H1 (cell line): ENCODE measurements at regions not wholly inside any gene's neighbourhood (a gene's known extent, or its start where the extent isn't known, plus 50 kb on each side); places are given as distances from the start of the nearest gene placed in this dataset.

Experiments
- CTCF ChIA-PET: fragments of 300-600 bp; sonication (Branson Sonifier 250); formaldehyde crosslinking; loops from one replicate; lab custom pipeline; 2021; ENCODE audit not compliant: partially characterized antibody; lab: Charles Lee
- POLR2A ChIA-PET: fragments of 300-600 bp; sonication (Branson Sonifier 250); formaldehyde crosslinking; loops from one replicate; lab custom pipeline; 2021; ENCODE audit warnings: inconsistent platforms; ENCODE audit not compliant: partially characterized antibody; lab: Charles Lee
- DNase-seq, 2 experiments: peaks; one replicate each; pipeline versions ENCODE4 v3.0.0 to v3.0.0-alpha.2; 2010 to 2022; ENCODE audit warnings: low spot score in 2 of 2, low read depth in 1 of 2, mixed read lengths in 1 of 2
- FAIRE-seq: peaks from 2 replicates; lab custom pipeline; 2011; peaks lifted over from hg19 to GRCh38; lab: Jason Lieb, UNC
- H2AFZ ChIP-seq: 2 replicates; pipeline ENCODE4 v1.8.1; 2012; ENCODE audit warnings: low read length, inconsistent platforms
- H2AK5ac ChIP-seq: 2 replicates; pipeline ENCODE4 v1.6.1; 2013; ENCODE audit warnings: low read depth, low read length
- H2BK120ac ChIP-seq: replicated peaks from 2 replicates; pipeline ENCODE3; 2013; ENCODE audit warnings: low read depth, low read length, inconsistent platforms
- H2BK12ac ChIP-seq: 2 replicates; pipeline ENCODE4 v1.6.1; 2013; ENCODE audit warnings: low read depth, low read length
- H2BK15ac ChIP-seq: 2 replicates; pipeline ENCODE4 v1.6.1; 2013; ENCODE audit warnings: low read length
- H2BK20ac ChIP-seq: 2 replicates; pipeline ENCODE4 v1.6.1; 2013; ENCODE audit warnings: low read length
- H2BK5ac ChIP-seq: 2 replicates; pipeline ENCODE4 v1.6.1; 2013; ENCODE audit warnings: low read depth, low read length
- H3K14ac ChIP-seq: 2 replicates; pipeline ENCODE4 v1.6.1; 2013; ENCODE audit warnings: inconsistent platforms; ENCODE audit not compliant: insufficient read length
- H3K18ac ChIP-seq: 2 replicates; pipeline ENCODE4 v1.6.1; 2013; ENCODE audit warnings: low read length; ENCODE audit errors: extremely low read depth
- H3K23ac ChIP-seq: 2 replicates; pipeline ENCODE4 v1.6.1; 2013; ENCODE audit warnings: inconsistent platforms; ENCODE audit not compliant: insufficient read length
- H3K23me2 ChIP-seq: 2 replicates; pipeline ENCODE4 v1.6.1; 2013; ENCODE audit warnings: low read depth, low read length
- H3K27ac ChIP-seq: 2 replicates; pipeline ENCODE4 v1.6.1; 2011; ENCODE audit warnings: low read depth, low read length, inconsistent platforms
- H3K27me3 ChIP-seq, 4 experiments: replicated peaks in 1 of 4; 1 replicate in 1 of 4; 2 replicates in 3 of 4; pipeline versions ENCODE4 v1.6.1 to v1.8.1; 2011 to 2013; ENCODE audit warnings: low read length in 3 of 4, mild to moderate bottlenecking in 3 of 4, inconsistent platforms in 2 of 4, mixed read lengths in 2 of 4, moderate library complexity in 1 of 4; ENCODE audit not compliant: control insufficient read depth in 3 of 4, insufficient read depth in 3 of 4; ENCODE audit errors: extremely low read depth in 1 of 4
- H3K36me3 ChIP-seq, 4 experiments: 2 replicates each; pipeline versions ENCODE4 v1.6.1 to v1.8.1; 2011 to 2013; ENCODE audit warnings: mild to moderate bottlenecking in 4 of 4, low read length in 3 of 4, moderate library complexity in 2 of 4, control low read depth in 1 of 4, inconsistent platforms in 1 of 4; ENCODE audit not compliant: insufficient read depth in 4 of 4, control insufficient read depth in 2 of 4
- H3K4ac ChIP-seq: replicated peaks from 2 replicates; pipeline ENCODE3; 2013; ENCODE audit warnings: low read length, low read depth, mixed read lengths, inconsistent platforms; ENCODE audit not compliant: insufficient read length
- H3K4me1 ChIP-seq, 4 experiments: replicated peaks in 1 of 4; 1 replicate in 1 of 4; 2 replicates in 3 of 4; pipeline versions ENCODE4 v1.6.1 to v1.8.1; 2011 to 2013; ENCODE audit warnings: low read length in 3 of 4, inconsistent platforms in 2 of 4, mixed read lengths in 1 of 4; ENCODE audit not compliant: insufficient read depth in 4 of 4, control insufficient read depth in 3 of 4
- H3K4me2 ChIP-seq, 2 experiments: 2 replicates each; pipeline versions ENCODE4 v1.6.1 to v1.8.1; 2011 to 2013; ENCODE audit warnings: low read depth in 2 of 2, low read length in 2 of 2, control low read depth in 1 of 2, inconsistent platforms in 1 of 2, mild to moderate bottlenecking in 1 of 2; ENCODE audit not compliant: insufficient read depth in 1 of 2
- H3K4me3 ChIP-seq, 4 experiments: fragments of 200-600, 300-600 bp in 1 of 4; sonication (generic), shearing (Covaris generic), sonication (Bioruptor Twin) in 1 of 4; 2 replicates each; pipeline versions ENCODE4 v1.5.1 to v1.8.1; 2011 to 2016; ENCODE audit warnings: low read length in 4 of 4, low read depth in 3 of 4, control low read depth in 2 of 4, inconsistent platforms in 2 of 4, mild to moderate bottlenecking in 2 of 4, mixed read lengths in 1 of 4, moderate library complexity in 1 of 4; ENCODE audit not compliant: insufficient read depth in 2 of 4; ENCODE audit errors: extremely low read depth in 1 of 4
- H3K56ac ChIP-seq: replicated peaks from 2 replicates; pipeline ENCODE3; 2013; ENCODE audit warnings: low read depth, mild to moderate bottlenecking, mixed read lengths, low read length, inconsistent platforms; ENCODE audit not compliant: insufficient read length
- H3K79me1 ChIP-seq: 2 replicates; pipeline ENCODE4 v1.6.1; 2013; ENCODE audit warnings: low read depth, low read length, control low read depth
- H3K79me2 ChIP-seq, 2 experiments: 2 replicates each; pipeline versions ENCODE4 v1.6.1 to v1.8.1; 2012 to 2013; ENCODE audit warnings: low read length in 2 of 2, mild to moderate bottlenecking in 2 of 2, inconsistent platforms in 1 of 2; ENCODE audit not compliant: insufficient read depth in 2 of 2, control insufficient read depth in 1 of 2
- H3K9ac ChIP-seq, 4 experiments: replicated peaks in 1 of 4; 1 replicate in 1 of 4; 2 replicates in 3 of 4; pipeline versions ENCODE4 v1.6.1 to v1.8.1; 2011 to 2013; ENCODE audit warnings: low read depth in 3 of 4, low read length in 3 of 4, control low read depth in 2 of 4, mild to moderate bottlenecking in 2 of 4, moderate library complexity in 2 of 4, inconsistent platforms in 1 of 4; ENCODE audit errors: extremely low read depth in 1 of 4
- H3K9me3 ChIP-seq, 2 experiments: 2 replicates each; pipeline versions ENCODE4 v1.6.1 to v1.8.1; 2012 to 2013; ENCODE audit warnings: mild to moderate bottlenecking in 2 of 2, moderate library complexity in 2 of 2, control low read depth in 1 of 2, inconsistent platforms in 1 of 2, low read depth in 1 of 2, low read length in 1 of 2, mixed read lengths in 1 of 2; ENCODE audit not compliant: insufficient read depth in 2 of 2
- H4K20me1 ChIP-seq, 2 experiments: replicated peaks in 1 of 2; 2 replicates each; pipeline versions ENCODE3 to v1.8.1; 2011 to 2013; ENCODE audit warnings: inconsistent platforms in 2 of 2, low read length in 2 of 2, mild to moderate bottlenecking in 1 of 2; ENCODE audit not compliant: insufficient read depth in 2 of 2, control insufficient read depth in 1 of 2
- H4K5ac ChIP-seq: 2 replicates; pipeline ENCODE4 v1.6.1; 2013; ENCODE audit warnings: low read length, low read depth, mixed read lengths, inconsistent platforms; ENCODE audit not compliant: insufficient read length
- H4K8ac ChIP-seq: 2 replicates; pipeline ENCODE4 v1.8.0; 2013; ENCODE audit warnings: mild to moderate bottlenecking, moderate library complexity, low read length, inconsistent platforms; ENCODE audit not compliant: insufficient read depth; ENCODE audit errors: extremely low read depth
- H4K91ac ChIP-seq: replicated peaks from 2 replicates; pipeline ENCODE3; 2013; ENCODE audit warnings: low read length, mixed read lengths, inconsistent platforms; ENCODE audit not compliant: insufficient read length
- BCL11A ChIP-seq, 2 experiments: IDR thresholded peaks; one replicate each; pipeline ENCODE4 v1.6.1; 2011; ENCODE audit warnings: low read depth in 2 of 2, low read length in 2 of 2, mild to moderate bottlenecking in 2 of 2
- CBX8 ChIP-seq: fragments of 300-800, 300-1000 bp; sonication (generic); IDR thresholded peaks from 2 replicates; pipeline ENCODE4 v1.7.1; 2016; ENCODE audit warnings: low read depth, low read length, borderline replicate concordance
- CEBPB ChIP-seq: IDR thresholded peaks from 2 replicates; pipeline ENCODE4 v1.6.1; 2012; ENCODE audit warnings: low read depth, low read length
- CREB1 ChIP-seq: IDR thresholded peaks from 2 replicates; pipeline ENCODE4 v1.6.1; 2012; ENCODE audit warnings: inconsistent platforms
- CTBP2 ChIP-seq: IDR thresholded peaks from 2 replicates; pipeline ENCODE4 v1.7.0; 2011; ENCODE audit warnings: borderline replicate concordance, mild to moderate bottlenecking, moderate library complexity, mixed read lengths, low read length; ENCODE audit not compliant: insufficient read depth, insufficient read length
- FOSL1 ChIP-seq: IDR thresholded peaks from 2 replicates; pipeline ENCODE4 v1.6.1; 2011; ENCODE audit warnings: mild to moderate bottlenecking, low read depth, low read length, moderate library complexity; ENCODE audit not compliant: insufficient read depth
- HDAC2 ChIP-seq, 2 experiments: fragments of 300-600 bp in 1 of 2; sonication (generic) in 1 of 2; IDR thresholded peaks; 2 replicates each; pipeline ENCODE4 v1.6.1; 2011 to 2012; ENCODE audit warnings: low read depth in 2 of 2, low read length in 2 of 2, mild to moderate bottlenecking in 2 of 2, moderate library complexity in 2 of 2, borderline replicate concordance in 1 of 2, inconsistent platforms in 1 of 2
- JUND ChIP-seq: IDR thresholded peaks from 2 replicates; pipeline ENCODE4 v1.6.1; 2011; ENCODE audit warnings: mild to moderate bottlenecking, improper control_type of control experiment, low read length
- KDM4A ChIP-seq: IDR thresholded peaks from one replicate; pipeline ENCODE4 v1.7.1; 2012; ENCODE audit warnings: low read depth, mild to moderate bottlenecking, moderate library complexity, low read length, inconsistent platforms; ENCODE audit not compliant: severe bottlenecking
- MAFK ChIP-seq: IDR thresholded peaks from 2 replicates; pipeline ENCODE4 v1.6.1; 2012; ENCODE audit warnings: low read depth, mild to moderate bottlenecking, improper control_type of control experiment, low read length
- POU5F1 ChIP-seq: IDR thresholded peaks from 2 replicates; pipeline ENCODE4 v1.6.1; 2011; ENCODE audit warnings: low read depth, mild to moderate bottlenecking, low read length, moderate library complexity
- RBBP5 ChIP-seq: IDR thresholded peaks from 2 replicates; pipeline ENCODE4 v1.7.1; 2012; ENCODE audit warnings: low read depth, mild to moderate bottlenecking, inconsistent platforms, low read length, moderate library complexity, borderline replicate concordance
- RFX5 ChIP-seq: IDR thresholded peaks from 2 replicates; pipeline ENCODE4 v1.6.1; 2011; ENCODE audit warnings: low read depth, low read length, improper control_type of control experiment, borderline replicate concordance
- SAP30 ChIP-seq: fragments of 300-600 bp; sonication (generic); IDR thresholded peaks from 2 replicates; pipeline ENCODE4 v1.7.1; 2012; ENCODE audit warnings: low read length, moderate library complexity, mild to moderate bottlenecking, inconsistent platforms; ENCODE audit not compliant: insufficient read depth, insufficient replicate concordance
- SP2 ChIP-seq: IDR thresholded peaks from 2 replicates; pipeline ENCODE4 v1.6.1; 2012; ENCODE audit warnings: mild to moderate bottlenecking, low read length, inconsistent platforms
- ZNF274 ChIP-seq: IDR thresholded peaks from 2 replicates; pipeline ENCODE4 v1.7.0; 2012; ENCODE audit warnings: low read length, borderline replicate concordance; ENCODE audit errors: extremely low read depth

DNA sequence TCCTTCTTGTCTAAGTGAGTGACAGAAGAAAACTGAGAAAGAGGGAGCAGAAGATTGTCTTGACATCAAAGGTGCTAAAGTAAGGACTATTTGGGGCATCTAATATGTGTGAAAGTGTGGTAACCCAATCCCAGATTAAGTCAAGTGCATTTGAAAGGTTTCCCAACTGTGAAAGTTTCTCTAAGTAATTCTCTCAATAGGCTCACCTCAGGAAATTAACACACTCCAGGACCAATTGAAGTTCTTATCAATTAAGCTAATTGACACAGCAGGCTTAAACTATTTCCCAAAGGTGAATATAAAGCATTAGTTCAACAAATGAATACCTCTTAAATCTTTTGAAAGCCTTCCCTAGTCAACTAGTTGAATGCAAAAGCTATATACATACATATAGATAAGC lies 212.8 kb upstream of the FUT9 start:
- H3K9ac ChIP-seq, result no peak overlapping the region
- peak in 1 of 2 experiments; percentile 31 for DNase-seq
- H3K23me2 ChIP-seq, result no peaks in the 10 kb centered on the region
- no peak overlapping the region for H3K14ac ChIP-seq
- H2BK120ac ChIP-seq, result no peak overlapping the region
- POLR2A ChIA-PET, result no interaction called here
- no peaks in the 10 kb centered on the region for H3K36me3 ChIP-seq
- no peak overlapping the region for H2AK5ac ChIP-seq
- H3K4me3 ChIP-seq, result peak overlapping the region in 1 of 4 experiments; percentile 24; a peak in 1 of 8 replicates
- no peaks in the 10 kb centered on the region for H3K79me1 ChIP-seq
- H3K18ac ChIP-seq, result no peak overlapping the region
- H3K27me3 ChIP-seq, result peaks cover 26 to 62% (median 43%) of the 10 kb centered on the region in 4 experiments
- H2BK5ac ChIP-seq, result no peak overlapping the region
- H4K8ac ChIP-seq, result no peak overlapping the region
- FAIRE-seq, result peak; percentile 45
- no peaks in the 10 kb centered on the region for H3K9me3 ChIP-seq
- no peak overlapping the region for H3K4ac ChIP-seq
- H2BK15ac ChIP-seq, result no peak overlapping the region
- no peak overlapping the region for H2BK20ac ChIP-seq
- H3K79me2 ChIP-seq, result no peaks in the 10 kb centered on the region
- no peak overlapping the region for H2BK12ac ChIP-seq
- no peak overlapping the region for H3K4me2 ChIP-seq
- no peak overlapping the region for H3K23ac ChIP-seq
- H4K20me1 ChIP-seq, result no peaks in the 10 kb centered on the region
- no peak overlapping the region for H4K91ac ChIP-seq
- H2AFZ ChIP-seq, result no peak overlapping the region
- no peak overlapping the region for H3K27ac ChIP-seq
- H4K5ac ChIP-seq, result no peak overlapping the region
- CTCF ChIA-PET, result interaction anchor here (1.0 to 3.2 kb wide), 2 partner anchors 17 to 30 kb away, joined by 4 to 14 read pairs; no protein-coding TSS in a partner anchor
- peaks cover 0 to 11% (median 0%) of the 10 kb centered on the region in 4 experiments; a peak in 3 of 7 replicates for H3K4me1 ChIP-seq
- no peak overlapping the region for H3K56ac ChIP-seq
- TF ChIP-seq ZNF274, result no peak
- no peak for TF ChIP-seq RBBP5
- TF ChIP-seq CEBPB, result peak; percentile 67
- TF ChIP-seq JUND, result no peak
- TF ChIP-seq CTBP2, result no peak
- no peak for TF ChIP-seq KDM4A
- TF ChIP-seq CBX8, result no peak
- no peak for TF ChIP-seq SAP30
- TF ChIP-seq MAFK, result no peak
- TF ChIP-seq SP2, result no peak
- TF ChIP-seq HDAC2 (IDR thresholded peaks at IDR 0.05; ENCODE audit: borderline replicate concordance in 1 of 2, low read depth in 2 of 2, low read length in 2 of 2), result no peak
- TF ChIP-seq BCL11A (IDR thresholded peaks at IDR 0.05; ENCODE audit: low read depth in 2 of 2, low read length in 2 of 2), result peak in 1 of 2 experiments; percentile 79
- no peak for TF ChIP-seq FOSL1
- no peak for TF ChIP-seq RFX5
- no peak for TF ChIP-seq CREB1
- peak; percentile 64 for TF ChIP-seq POU5F1
